ENCODE measurements at regions not wholly inside any gene's neighbourhood (a gene's known extent, or its start where the extent isn't known, plus 50 kb on each side); places are given as distances from the start of the nearest gene placed in this dataset.

- no peak for DNase-seq (ENCODE audit: low read depth)
Measured at GRCh38 chr7:41795276-41795833, 92.5 kb upstream of the INHBA start.

GRCh38 chr7:41793556-41793955, 90.7 kb upstream of the INHBA start:
- DNase-seq (ENCODE audit: low read depth), result no peak

GRCh38 chr7:41792120-41792519, 89.2 kb upstream of the INHBA start:
- DNase-seq (ENCODE audit: low read depth), result peak; percentile 54

- DNase-seq (ENCODE audit: low read depth), result no peak
Measured at GRCh38 chr7:41788556-41788955, 85.7 kb upstream of the INHBA start.

- no peak for DNase-seq (ENCODE audit: low read depth)
Measured at GRCh38 chr7:41787651-41788350, 84.9 kb upstream of the INHBA start.

GRCh38 chr7:41786944-41787343, 84.1 kb upstream of the INHBA start:
- DNase-seq (ENCODE audit: low read depth), result no peak

- no peak for DNase-seq (ENCODE audit: low read depth)
Measured at GRCh38 chr7:41786404-41786803, 83.5 kb upstream of the INHBA start.

GRCh38 chr7:41785840-41786239, 83.0 kb upstream of the INHBA start:
- no peak for DNase-seq (ENCODE audit: low read depth)

- DNase-seq (ENCODE audit: low read depth), result no peak
Measured at GRCh38 chr7:41785265-41785664, 82.4 kb upstream of the INHBA start.

GRCh38 chr7:41779918-41780317, 77.0 kb upstream of the INHBA start:
- no peak for DNase-seq (ENCODE audit: low read depth)

- DNase-seq (ENCODE audit: low read depth), result no peak
Measured at GRCh38 chr7:41777894-41778596, 75.2 kb upstream of the INHBA start.

- DNase-seq (ENCODE audit: low read depth), result no peak
Measured at GRCh38 chr7:41774966-41775365, 72.1 kb upstream of the INHBA start.

- DNase-seq (ENCODE audit: low read depth), result no peak
Measured at GRCh38 chr7:41773756-41774155, 70.9 kb upstream of the INHBA start.

- DNase-seq (ENCODE audit: low read depth), result peak; percentile 42
Measured at GRCh38 chr7:41771717-41772116, 68.8 kb upstream of the INHBA start.

- DNase-seq (ENCODE audit: low read depth), result no peak
Measured at GRCh38 chr7:41769162-41769561, 66.3 kb upstream of the INHBA start.

GRCh38 chr7:41763626-41764025, 60.7 kb upstream of the INHBA start:
- DNase-seq (ENCODE audit: low read depth), result no peak

GRCh38 chr7:41762641-41763040, 59.8 kb upstream of the INHBA start:
- DNase-seq (ENCODE audit: low read depth), result no peak

- no peak for DNase-seq (ENCODE audit: low read depth)
Measured at GRCh38 chr7:41760293-41760692, 57.4 kb upstream of the INHBA start.

- DNase-seq (ENCODE audit: low read depth), result no peak
Measured at GRCh38 chr7:41758321-41758720, 55.4 kb upstream of the INHBA start.

GRCh38 chr7:41756650-41757182, 53.8 kb upstream of the INHBA start:
- DNase-seq (ENCODE audit: low read depth), result no peak

GRCh38 chr7:41755096-41755495, 52.2 kb upstream of the INHBA start:
- no peak for DNase-seq (ENCODE audit: low read depth)

- DNase-seq (ENCODE audit: low read depth), result no peak
Measured at GRCh38 chr7:41754046-41754445, 51.2 kb upstream of the INHBA start.

All from Daoy (cell line).